Renal cortex interstitium (tissue), 11 donors: ENCODE measurements at regions not wholly inside any gene's neighbourhood (a gene's known extent, or its start where the extent isn't known, plus 50 kb on each side); places are given as distances from the start of the nearest gene placed in this dataset.

Source experiments
- DNase-seq, 11 donors: peaks; one replicate each; pipeline ENCODE4 v3.0.0-alpha.2; 2013; ENCODE audit warnings: low read depth in 9 of 11, low spot score in 4 of 11; ENCODE audit errors: extremely low read depth in 1 of 11

DNA sequence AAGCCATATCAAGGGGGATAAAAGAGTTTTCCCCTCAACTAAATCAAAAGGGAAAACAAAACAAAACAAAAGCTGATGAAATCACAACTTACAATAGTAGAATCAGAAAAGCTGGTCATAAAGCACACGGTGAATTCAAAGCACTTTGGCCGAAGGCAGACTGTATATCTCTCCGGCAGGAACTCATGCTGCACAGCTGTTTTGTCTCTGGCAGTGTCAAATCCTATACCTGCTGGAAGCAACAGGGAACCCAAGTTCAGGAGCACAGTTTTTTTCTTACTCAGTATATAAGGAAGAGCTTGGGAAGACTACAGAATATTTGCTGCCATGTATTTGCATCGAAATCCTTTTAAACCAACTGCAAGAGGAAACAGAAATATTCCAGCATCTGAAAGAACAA, 213.7 kb downstream of the RFC3 start:
- DNase-seq = peak in 2 of 11 donors; percentile 10 to 14

DNA sequence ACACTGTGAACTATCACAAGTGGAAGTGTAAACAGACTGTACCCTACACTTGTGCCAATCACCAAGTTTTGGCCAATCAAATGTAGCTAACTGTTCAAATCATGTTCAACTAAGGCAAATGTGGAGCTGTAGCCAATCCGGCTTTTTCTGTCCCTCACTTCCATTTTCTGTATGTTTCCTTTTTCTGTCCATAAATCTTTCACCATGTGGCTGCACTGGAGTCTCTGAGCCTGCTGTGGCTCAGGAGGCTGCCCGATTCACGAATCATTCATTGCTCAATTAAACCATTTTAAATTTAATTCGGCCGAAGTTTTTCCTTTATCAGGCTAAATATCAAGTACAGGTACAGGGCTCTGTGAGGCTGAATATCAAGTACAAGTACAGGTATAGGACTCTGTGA, 216.5 kb downstream of the RFC3 start:
- no peak for DNase-seq

DNA sequence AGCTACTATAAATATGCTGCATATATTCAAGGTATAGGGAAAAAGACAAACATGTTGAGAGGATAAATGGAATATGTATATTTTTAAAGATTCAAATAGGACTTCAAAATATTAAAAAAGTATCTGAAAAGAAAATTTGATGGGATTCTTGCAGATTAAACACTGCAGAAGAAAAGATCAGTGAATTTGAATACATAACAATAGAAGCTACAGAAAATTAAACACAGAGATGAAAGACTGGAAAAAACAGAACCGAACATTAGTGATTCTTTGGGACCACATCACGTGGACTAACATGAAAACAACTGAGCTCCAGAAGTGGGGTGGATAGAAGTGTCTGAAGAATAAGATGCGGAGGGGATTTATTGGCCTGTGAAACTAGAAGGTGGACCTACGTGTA, 217.2 kb downstream of the RFC3 start:
- no peak for DNase-seq

DNA sequence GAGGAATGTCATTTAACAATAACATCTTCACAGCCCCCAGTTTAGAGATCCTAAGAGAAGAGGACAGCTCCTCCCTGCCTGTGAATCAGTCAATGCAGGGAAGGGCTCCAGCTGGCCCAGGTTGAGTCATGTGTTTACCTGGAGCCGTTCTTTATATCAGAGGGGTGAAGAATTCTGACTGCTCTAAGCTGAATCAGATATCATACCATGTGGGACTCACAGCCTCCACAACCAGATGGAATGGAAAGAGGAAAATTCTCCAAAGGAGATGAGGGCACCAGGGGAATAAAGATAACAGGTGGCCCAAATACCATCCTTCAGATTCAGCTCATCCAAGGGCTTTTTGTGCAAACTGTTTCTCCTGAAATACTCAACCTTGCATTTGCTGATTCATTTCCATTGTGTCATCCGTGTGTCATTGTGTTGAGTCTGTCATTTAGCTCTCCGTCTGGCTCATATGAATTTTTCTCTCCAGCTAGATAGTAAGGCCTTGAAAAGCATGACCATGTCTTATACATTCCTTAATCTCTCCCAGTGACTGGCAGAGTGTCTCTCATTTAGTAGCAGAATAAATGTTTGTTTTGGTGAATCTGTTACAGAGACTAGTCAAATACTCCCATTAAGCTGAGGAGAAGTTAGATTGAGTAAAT, 217.9 kb downstream of the RFC3 start:
- DNase-seq = no peak

DNA sequence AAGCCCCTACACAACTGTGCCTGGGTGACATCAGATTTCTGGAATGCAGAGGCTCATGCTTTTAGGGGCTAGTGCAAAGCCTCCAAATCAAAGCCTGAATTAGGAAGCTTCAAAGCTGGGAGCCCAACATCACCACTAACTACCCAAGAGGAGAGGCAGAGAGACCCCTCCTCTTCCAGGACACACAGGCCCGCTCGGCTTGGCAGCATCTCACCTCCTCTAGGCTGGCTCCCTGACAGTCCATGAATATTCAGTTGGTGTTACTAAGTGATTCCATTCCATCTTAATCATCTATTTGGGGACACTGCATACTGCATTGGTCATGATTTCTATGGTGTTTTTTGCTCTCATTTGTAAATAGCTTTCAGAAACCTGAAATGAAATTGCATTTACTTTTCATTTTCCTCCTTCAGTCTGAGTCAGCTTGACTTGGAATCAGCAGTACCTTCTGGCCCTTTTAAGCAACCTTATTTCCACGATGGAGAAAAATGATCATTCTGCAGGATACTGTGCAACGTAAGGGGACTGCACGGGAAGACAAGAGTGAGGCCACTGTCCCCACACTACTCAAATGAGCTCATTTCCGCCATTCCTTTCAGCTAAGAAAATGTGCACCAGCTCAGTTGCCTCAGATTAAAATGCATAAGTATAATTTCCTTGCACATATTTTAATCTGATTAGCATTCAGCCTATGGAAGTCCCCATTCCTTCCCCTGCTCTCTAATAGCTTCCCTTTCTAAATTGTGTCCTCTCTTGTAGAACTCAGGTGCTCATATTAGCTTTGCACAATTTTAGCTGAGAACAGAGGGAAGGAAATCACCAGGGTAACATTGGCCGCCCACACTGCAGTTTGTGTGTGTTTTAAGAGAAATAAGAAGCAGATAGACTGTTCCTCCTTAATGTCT, 219.9 kb downstream of the RFC3 start:
- DNase-seq = no peak

DNA sequence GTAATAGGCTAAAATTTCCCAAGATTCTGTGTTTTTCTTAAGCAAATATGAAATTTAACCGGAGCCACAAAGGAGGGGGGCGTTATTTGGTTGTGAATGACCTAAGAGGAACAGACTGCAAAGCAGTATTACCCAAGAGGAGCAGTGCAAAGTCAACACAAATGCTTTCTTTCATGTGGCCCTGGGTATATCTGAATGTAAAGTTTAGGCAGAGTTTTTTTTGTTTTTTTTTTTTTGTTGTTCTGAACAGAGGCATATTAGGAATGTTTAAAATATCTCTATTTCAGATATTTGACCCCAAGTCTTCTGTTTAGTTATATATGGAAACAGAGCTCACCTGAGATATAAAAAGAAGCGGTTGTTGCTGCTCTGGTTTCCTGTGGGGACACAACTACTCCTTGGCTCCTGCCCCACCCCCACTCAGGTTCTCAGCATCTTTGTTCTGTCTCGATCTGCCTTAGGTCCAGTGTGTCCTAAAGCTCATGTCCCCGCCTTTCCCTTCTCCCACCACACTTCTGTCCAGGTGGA, 220.7 kb downstream of the RFC3 start:
- DNase-seq = no peak

DNA sequence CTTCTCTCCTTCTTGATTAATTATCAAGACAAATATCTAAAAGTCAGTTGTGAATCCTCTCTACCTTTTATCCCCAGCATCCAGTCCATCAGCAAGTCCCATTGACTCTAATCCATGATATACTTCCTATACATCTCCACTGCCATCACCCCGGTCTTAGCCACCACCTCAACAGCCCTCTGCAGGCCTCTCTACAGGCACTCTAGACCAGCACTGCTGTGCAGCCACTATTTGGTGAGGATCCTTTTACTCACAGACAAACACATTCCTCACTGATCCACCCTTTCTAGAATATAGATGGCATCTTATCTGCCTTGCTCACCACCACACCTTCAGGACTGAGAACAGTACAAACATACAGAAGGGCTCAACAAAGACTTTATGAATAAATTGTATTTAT, 221.7 kb downstream of the RFC3 start:
- no peak for DNase-seq

DNA sequence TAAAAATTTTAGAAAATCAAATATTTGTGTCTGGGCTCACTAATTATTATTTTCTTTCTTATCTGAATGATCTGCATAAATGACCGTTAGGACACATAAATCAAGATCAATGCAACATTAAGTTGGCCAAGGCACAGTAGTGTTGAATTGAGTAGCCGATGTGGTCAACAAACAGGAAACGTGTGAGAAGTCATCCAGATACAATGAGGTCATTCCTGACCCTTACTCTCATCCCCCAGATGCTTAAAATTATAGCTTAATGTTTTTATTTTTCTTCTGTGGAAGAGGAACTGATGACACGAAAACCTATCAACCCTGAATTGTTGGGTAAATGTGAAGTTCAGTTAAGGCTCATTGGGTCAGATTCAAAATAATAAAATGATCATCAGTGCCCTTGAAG, 222.9 kb downstream of the RFC3 start:
- no peak for DNase-seq

DNA sequence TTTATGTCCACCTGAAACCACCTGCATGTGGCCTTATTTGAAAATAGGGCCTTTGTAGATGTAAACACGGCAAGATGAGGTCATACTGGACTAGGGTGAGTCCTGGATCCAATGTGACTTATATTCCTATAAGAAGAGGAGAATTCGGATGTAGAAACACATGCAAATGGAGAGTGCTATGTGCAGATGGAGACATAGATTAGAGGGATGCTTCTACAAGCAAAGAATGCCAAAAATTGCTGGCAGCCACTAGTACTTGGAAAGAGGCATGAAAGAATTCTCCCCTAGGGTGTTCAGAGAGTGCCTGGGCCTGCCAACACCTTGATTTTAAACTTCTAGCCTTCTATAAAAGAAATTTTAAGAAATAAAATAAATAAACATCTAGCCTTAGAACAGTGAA, 226.1 kb downstream of the RFC3 start:
- DNase-seq = no peak

DNA sequence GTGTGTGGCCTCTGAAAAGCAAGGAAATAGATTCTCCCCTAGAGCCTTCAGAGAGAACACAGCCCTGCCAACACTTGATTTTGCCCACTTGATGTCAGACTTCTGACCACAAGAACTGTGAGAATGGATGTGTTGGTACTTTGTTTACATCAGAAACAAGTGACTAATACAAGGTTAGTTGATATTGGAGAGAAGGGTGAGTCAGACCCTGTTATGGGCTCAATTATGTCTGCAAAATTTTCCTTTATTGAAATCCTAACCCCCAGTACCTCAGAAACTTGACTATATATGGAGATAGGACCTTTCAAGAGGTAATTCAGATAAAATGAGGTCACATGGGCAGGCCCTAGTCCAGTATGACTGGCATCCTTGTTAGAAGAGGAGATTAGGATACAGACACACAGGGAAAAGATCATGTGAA, 226.7 kb downstream of the RFC3 start:
- no peak for DNase-seq

DNA sequence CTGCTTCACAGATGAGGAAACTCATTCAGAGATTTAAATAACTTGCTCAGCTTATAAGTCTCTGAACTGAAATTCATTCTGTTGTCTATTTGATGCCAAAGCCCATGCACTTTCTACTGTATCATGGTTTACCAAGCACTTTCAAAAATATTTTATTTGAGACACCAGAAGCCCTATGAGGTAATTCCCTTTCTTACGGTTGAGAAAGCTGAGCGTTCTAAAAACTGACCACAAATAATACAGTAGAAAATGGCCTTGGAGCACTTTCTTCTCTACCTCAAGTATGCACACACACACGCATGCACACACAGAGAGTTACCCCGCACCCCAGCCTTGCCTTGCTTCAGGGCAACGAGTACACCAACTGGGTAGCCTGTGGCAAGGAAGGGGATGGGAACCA, 228.5 kb downstream of the RFC3 start:
- no peak for DNase-seq

DNA sequence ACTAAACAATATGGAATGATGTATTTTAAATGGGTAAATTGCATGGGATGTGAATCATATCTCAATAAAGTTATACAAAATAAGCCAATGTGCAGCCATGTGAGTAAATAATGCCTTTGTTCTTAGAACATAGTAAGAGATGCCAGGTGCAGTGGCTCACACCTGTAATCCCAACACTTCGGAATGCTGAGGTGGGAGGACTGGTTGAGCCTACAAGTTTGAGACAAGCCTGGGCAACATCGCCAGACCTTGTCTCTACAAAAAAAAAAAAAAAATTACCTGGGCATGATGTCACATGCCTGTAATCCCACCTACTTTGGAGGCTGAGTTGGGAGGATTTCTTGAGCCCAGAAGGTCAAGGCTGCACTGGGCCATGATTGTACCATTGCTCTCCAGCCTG, 230.7 kb downstream of the RFC3 start:
- DNase-seq = no peak

DNA sequence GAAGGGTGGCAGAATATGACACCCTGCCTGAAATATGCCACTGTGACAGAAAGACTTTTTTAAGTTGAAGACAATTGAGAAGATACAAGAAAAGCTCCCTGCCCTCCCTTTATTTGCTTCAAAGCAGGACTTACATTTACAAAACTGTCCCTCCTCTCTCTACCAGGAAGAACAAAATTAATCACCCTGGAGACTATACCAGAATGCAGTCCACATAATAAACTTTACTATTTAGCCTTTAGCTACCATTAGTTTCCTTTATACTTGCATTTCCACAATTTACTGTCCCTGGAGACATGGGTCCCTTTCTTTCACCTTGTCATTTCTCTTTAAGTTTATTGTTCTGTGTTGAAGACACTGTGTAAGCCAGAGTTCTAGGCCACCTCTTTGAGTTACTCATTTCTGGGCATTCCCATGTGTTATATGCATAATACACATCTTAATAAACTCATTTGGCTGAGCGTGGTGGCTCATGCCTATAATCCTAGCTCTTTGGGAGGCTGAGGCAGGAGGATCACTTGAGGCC, 238.8 kb downstream of the RFC3 start:
- DNase-seq = no peak

DNA sequence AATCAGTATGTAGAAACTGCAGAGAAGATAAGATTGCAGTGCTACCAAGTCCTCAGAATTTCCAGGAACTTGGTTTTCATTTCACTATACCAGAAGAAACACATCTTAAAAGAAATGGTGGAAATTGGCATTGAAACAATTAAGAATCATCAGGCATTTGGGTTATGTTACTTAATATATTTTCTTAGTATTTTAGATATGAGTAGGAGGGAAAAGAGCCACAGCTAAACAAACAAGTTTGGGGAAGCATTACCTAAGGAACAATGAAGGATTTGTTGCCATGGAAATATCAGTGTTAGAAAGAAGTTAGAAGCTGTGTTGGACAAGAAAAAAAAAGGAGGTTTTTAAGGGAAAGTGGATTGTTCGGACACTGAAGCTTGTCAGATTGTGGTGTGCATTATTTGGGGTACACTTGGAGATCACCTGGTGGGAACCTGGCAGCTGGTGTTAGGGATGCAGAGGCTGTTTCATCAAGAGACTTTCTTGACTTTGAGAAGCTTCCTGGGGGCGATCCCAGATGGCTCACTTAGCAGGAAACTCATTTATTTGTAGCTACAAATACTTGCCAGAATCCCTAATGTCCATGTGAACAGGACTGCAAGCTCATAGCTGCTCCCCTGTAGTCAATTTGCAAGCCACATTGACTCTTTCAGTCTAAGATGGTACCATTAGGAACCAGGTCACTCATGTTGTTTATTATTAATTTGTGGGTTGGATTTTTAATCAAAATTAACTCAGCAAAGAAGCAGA, 246.7 kb downstream of the RFC3 start:
- DNase-seq = no peak

DNA sequence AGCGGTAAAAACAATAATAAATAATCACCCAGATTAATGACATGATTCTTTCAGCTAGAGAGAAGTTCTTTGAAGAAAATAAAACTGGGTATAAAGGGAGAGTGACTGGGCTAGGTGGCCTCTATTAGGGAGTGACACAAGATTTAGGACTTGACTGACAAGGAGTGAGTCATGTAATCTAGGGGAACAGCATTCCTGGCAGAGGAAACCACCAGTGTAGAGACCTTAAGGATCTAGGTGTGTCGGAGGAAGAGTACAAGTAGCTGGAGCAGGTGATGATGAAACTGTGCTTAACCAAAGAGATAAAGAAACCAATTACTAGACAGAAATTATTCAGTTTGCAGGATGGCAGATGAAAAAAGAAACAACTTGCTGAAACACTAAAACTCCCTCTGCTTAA, 248.0 kb downstream of the RFC3 start:
- no peak for DNase-seq

DNA sequence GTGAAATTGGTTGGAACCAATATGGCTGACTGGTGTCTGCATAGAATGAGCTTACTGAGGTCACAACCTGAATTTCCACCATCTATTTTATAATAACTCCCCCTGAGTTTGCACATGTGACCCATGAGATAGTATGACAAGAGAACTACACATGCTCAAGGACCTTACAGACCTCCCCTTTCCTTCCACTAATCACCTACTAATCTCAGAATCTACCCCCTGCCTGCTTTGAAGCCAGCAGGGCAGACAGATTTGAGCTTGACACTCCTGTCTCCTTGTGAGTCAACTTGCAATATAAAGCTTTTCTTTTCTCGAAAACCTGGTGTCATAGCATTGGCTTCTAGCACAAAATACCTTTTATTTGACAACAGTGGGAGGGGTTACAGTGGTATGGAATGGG, 248.4 kb downstream of the RFC3 start:
- DNase-seq = no peak

DNA sequence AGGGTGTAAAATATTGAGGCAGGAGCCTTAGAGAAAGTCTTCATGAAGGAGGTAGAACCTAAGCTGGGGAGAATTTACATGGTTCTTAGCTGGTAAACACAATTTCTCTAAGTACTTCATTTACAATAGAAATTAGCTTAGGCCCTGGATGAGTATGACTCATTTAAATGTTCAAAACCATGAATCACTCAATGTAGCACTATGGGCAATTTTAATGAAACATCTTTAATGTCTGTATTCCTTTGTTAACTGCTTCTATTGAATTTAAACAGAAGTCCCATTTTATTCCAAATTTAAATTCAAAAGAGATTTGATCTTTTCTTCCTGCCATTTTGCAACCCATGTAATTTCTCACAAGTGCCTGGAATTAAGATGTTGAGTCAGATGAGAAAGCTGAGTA, 252.1 kb downstream of the RFC3 start:
- DNase-seq = no peak

DNA sequence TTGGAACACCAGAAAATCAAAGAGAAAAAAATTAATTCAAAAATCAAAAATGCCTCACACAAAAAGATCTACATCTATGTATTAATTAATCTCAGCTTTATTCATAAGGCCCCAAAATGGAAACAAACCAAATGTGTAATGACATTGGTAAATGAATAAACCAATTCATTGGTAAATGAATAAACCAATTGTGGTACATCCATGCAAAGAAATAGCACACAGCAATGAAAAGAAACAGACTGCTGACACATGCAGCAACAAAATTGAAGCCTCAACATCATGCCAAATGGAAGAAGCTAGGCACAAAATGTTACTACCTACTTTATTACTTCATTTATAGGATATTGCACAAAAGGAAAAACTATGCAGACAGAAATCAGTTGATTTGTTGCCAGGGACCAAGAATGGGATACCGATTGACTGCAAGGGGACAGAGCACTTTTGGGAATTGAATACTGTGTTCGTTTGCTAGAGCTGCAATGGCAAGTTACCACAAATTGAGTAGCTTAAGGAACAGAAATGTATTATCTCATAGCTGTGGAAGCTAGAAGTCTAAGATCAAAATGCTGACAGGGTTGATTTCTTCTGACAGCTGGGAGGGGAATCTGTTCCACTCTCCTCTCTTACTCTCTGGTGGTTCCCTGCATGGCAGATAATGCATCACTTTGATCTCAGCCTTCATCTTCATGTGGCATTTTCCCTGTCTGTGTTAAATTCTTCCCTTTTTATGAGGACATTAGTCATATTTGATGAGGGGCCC, 252.8 kb downstream of the RFC3 start:
- no peak for DNase-seq

DNA sequence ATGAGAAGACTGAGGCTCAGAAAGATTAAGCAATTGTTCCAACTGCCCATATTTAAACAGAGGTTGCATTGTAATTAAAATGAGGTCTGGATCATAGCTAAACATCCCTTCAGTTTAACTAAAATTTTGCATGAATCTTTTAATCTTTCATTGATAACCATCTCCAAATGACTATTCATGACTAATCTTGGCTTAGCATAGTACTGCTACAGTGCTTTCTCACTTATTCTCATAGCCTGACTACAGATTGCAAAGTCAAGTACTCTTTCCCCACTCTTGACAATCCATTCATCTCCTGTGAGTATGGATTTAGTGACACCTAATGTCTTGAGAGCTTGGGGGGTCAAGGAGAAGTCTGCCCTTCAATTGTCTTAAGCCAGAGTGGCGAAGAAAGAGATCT, 258.4 kb downstream of the RFC3 start:
- DNase-seq = no peak
